ENCODE measurements at regions not wholly inside any gene's neighbourhood (a gene's known extent, or its start where the extent isn't known, plus 50 kb on each side); places are given as distances from the start of the nearest gene placed in this dataset.

DNA sequence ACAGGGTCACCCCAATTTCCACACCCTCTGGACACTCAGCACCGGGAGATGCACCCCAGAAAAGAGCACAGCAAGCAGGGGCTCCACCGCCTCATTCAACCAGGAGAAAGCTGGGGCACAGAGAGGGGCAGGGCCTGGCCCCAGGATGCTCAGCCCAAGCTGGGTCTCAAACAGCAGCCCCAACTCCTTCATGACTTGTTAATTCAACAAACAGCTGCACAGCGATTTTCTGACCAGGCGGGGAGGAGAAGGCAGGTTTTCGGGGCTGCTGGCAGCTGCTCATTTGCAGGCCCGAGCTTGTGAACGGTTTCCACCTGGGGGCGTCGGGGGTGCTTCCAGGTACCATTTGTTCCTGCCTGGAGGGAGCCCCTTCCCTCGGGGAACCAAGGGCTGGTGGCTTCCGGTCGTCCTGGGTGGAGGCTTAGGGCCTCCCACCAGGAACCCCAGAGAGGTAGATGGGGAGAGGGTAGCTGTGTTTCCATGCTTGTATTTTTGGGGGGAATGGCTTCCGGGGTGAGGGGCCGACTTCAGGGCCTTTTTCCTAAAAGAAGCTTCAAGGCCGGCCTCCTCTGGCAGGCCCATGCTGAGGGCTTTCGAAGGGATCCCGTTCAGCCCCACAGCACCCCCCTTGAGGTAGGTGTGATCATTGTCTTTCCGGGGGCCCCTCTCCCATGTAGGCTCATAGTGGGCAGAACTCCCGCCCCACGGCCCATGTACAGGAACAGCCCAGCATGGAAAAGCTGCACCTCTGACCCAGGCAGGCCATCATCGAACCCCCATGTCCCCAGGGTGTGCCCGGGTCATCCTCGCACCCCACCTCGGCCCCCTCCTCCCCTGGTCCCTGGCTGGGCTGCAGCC lies 191.6 kb upstream of the GSE1 start:
- no peak for TF ChIP-seq FOXA3 (CRISPR knock-in tag; IDR thresholded peaks at IDR 0.05)
- TF ChIP-seq, protein P1, sequence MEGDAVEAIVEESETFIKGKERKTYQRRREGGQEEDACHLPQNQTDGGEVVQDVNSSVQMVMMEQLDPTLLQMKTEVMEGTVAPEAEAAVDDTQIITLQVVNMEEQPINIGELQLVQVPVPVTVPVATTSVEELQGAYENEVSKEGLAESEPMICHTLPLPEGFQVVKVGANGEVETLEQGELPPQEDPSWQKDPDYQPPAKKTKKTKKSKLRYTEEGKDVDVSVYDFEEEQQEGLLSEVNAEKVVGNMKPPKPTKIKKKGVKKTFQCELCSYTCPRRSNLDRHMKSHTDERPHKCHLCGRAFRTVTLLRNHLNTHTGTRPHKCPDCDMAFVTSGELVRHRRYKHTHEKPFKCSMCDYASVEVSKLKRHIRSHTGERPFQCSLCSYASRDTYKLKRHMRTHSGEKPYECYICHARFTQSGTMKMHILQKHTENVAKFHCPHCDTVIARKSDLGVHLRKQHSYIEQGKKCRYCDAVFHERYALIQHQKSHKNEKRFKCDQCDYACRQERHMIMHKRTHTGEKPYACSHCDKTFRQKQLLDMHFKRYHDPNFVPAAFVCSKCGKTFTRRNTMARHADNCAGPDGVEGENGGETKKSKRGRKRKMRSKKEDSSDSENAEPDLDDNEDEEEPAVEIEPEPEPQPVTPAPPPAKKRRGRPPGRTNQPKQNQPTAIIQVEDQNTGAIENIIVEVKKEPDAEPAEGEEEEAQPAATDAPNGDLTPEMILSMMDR (CRISPR knock-in tag; IDR thresholded peaks at IDR 0.05) = no peak
